ENCODE measurements at regions not wholly inside any gene's neighbourhood (a gene's known extent, or its start where the extent isn't known, plus 50 kb on each side); places are given as distances from the start of the nearest gene placed in this dataset.

- TF ChIP-seq, protein P1, sequence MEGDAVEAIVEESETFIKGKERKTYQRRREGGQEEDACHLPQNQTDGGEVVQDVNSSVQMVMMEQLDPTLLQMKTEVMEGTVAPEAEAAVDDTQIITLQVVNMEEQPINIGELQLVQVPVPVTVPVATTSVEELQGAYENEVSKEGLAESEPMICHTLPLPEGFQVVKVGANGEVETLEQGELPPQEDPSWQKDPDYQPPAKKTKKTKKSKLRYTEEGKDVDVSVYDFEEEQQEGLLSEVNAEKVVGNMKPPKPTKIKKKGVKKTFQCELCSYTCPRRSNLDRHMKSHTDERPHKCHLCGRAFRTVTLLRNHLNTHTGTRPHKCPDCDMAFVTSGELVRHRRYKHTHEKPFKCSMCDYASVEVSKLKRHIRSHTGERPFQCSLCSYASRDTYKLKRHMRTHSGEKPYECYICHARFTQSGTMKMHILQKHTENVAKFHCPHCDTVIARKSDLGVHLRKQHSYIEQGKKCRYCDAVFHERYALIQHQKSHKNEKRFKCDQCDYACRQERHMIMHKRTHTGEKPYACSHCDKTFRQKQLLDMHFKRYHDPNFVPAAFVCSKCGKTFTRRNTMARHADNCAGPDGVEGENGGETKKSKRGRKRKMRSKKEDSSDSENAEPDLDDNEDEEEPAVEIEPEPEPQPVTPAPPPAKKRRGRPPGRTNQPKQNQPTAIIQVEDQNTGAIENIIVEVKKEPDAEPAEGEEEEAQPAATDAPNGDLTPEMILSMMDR (IDR thresholded peaks at IDR 0.05): no peak
- no peak for TF ChIP-seq POLR2A (IDR thresholded peaks at IDR 0.05)
Measured at GRCh38 chr13:108083056-108083455, 132.3 kb downstream of the LIG4 start.
